Uterus (tissue), 3 donors: ENCODE measurements at regions not wholly inside any gene's neighbourhood (a gene's known extent, or its start where the extent isn't known, plus 50 kb on each side); places are given as distances from the start of the nearest gene placed in this dataset.

Source experiments
- DNase-seq, 2 donors: peaks; one replicate each; pipeline ENCODE4 v3.0.0-alpha.2; 2019 to 2020
- H3K27ac ChIP-seq, 2 donors: fragments of 200-600 bp; sonication (generic); 1 replicate in 1 of 2; 2 replicates in 1 of 2; pipeline ENCODE4 v1.5.1; 2016 to 2018
- H3K27me3 ChIP-seq, 2 donors: fragments of 200-600 bp; sonication (generic); one replicate each; pipeline ENCODE4 v1.5.1; 2018 to 2019; ENCODE audit warnings: control low read depth in 1 of 2
- H3K36me3 ChIP-seq, 2 donors: fragments of 200-600 bp; sonication (generic); one replicate each; pipeline ENCODE4 v1.5.1; 2019; ENCODE audit warnings: control low read depth in 1 of 2
- H3K4me1 ChIP-seq, 2 donors: fragments of 200-600 bp; sonication (generic); one replicate each; pipeline ENCODE4 v1.5.1; 2018 to 2019; ENCODE audit warnings: control low read depth in 1 of 2
- H3K4me3 ChIP-seq, 2 donors: fragments of 200-600 bp; sonication (generic); 1 replicate in 1 of 2; 2 replicates in 1 of 2; pipeline ENCODE4 v1.5.1; 2018 to 2019; ENCODE audit warnings: mild to moderate bottlenecking in 1 of 2
- H3K9me3 ChIP-seq, 2 donors: fragments of 200-600 bp; sonication (generic); one replicate each; pipeline ENCODE4 v1.5.1; 2019; ENCODE audit warnings: control low read depth in 1 of 2
- CTCF ChIP-seq, 4 experiments: fragments of 200-600 bp in 2 of 4; fragments of 450-650 bp in 2 of 4; sonication (generic) in 2 of 4; IDR thresholded peaks; one replicate each; pipeline ENCODE4 v1.5.1; 2016 to 2019; ENCODE audit warnings: antibody characterized with exemption in 4 of 4, mild to moderate bottlenecking in 2 of 4, moderate library complexity in 1 of 4
- POLR2A ChIP-seq, 2 donors: fragments of 450-650 bp; IDR thresholded peaks; one replicate each; pipeline ENCODE4 v1.6.1; 2016; ENCODE audit warnings: antibody characterized with exemption in 2 of 2, mild to moderate bottlenecking in 1 of 2, moderate library complexity in 1 of 2
- intact Hi-C: fragments of 100-400 bp; cut with DNase I; formaldehyde crosslinking; loops from one replicate; pipeline ENCODE4 v1.15.1; 2023; ENCODE audit warnings: low total_unique reads
- donor health status: DM: yes; HTN: yes; CAD: no.

DNA sequence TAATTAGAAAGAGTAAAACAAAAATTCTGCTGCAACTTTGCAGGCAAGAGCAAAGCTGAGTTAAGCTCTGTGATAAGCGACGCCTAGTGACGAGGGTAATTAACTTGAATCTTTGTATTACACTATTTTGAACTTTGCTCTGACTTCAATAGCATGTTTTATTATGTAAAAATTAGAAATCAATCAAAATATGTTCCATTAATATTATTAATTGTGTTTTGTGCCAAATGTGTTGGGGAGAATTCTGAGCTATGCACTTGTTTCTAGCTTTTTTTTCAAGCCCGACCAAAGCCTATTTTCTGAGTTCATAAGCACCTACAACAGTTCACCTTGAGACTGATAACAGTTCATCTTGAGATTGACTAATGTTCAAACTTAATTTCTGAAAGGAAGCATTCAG is 90.1 kb upstream of the PDE3A start:
- H3K4me1 ChIP-seq = no peaks in the 10 kb centered on the region
- TF ChIP-seq CTCF (IDR thresholded peaks at IDR 0.05) (no peak), POLR2A (IDR thresholded peaks at IDR 0.05) (no peak)
- intact Hi-C loops = no loop called here

GRCh38 chr12:20280515-20280914 is 87.8 kb upstream of the PDE3A start:
- TF ChIP-seq CTCF (IDR thresholded peaks at IDR 0.05) (no peak), POLR2A (IDR thresholded peaks at IDR 0.05) (no peak)
- intact Hi-C loops = no loop called here
- H3K4me1 ChIP-seq = no peaks in the 10 kb centered on the region
- no peaks in the 10 kb centered on the region for H3K36me3 ChIP-seq
- H3K27ac ChIP-seq = no peak overlapping the region
- no peak for DNase-seq
- H3K4me3 ChIP-seq = no peak overlapping the region
- H3K9me3 ChIP-seq = no peaks in the 10 kb centered on the region
- H3K27me3 ChIP-seq = no peaks in the 10 kb centered on the region

More for the DNA sequence above, 90.1 kb upstream of the PDE3A start:
- H3K4me3 ChIP-seq = no peak overlapping the region
- no peaks in the 10 kb centered on the region for H3K27me3 ChIP-seq
- DNase-seq = no peak
- H3K27ac ChIP-seq = no peak overlapping the region
- H3K36me3 ChIP-seq = no peaks in the 10 kb centered on the region
- no peaks in the 10 kb centered on the region for H3K9me3 ChIP-seq

DNA sequence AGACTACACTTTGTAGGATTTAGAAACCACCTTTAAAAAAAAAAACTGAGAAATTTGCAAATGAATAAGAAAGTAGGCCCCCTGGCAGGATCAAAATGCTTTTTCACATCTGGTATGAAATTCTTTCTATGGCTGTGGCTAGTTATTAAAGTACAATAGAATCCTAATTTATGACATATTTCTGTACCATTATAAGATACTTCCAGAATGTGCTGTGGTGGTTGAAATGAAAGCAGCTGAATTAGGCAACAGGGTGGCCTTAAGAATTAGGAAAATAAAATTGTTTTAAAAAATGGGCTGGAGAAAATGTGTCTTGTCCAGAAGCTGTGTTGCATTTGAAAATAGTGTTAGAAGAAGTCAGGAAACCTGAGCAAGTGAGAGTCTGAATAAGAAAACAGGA is 85.9 kb upstream of the PDE3A start:
- no peak overlapping the region for H3K27ac ChIP-seq

GRCh38 chr12:20283482-20283881 is 84.9 kb upstream of the PDE3A start:
- Histone ChIP-seq H3K27ac (no peak overlapping the region), H3K27me3 (no peaks in the 10 kb centered on the region), H3K4me3 (no peak overlapping the region), H3K36me3 (no peaks in the 10 kb centered on the region), H3K9me3 (no peaks in the 10 kb centered on the region), H3K4me1 (no peaks in the 10 kb centered on the region)
- no peak for TF ChIP-seq CTCF (IDR thresholded peaks at IDR 0.05)
- TF ChIP-seq POLR2A (IDR thresholded peaks at IDR 0.05) = no peak
- intact Hi-C loops = no loop called here
- DNase-seq = no peak

More for the DNA sequence above, 85.9 kb upstream of the PDE3A start:
- Histone ChIP-seq H3K9me3 (no peaks in the 10 kb centered on the region), H3K36me3 (no peaks in the 10 kb centered on the region), H3K27me3 (no peaks in the 10 kb centered on the region), H3K4me3 (no peak overlapping the region), H3K4me1 (no peaks in the 10 kb centered on the region)
- intact Hi-C loops = no loop called here
- DNase-seq = no peak
- TF ChIP-seq POLR2A (IDR thresholded peaks at IDR 0.05) (no peak), CTCF (IDR thresholded peaks at IDR 0.05) (no peak)

GRCh38 chr12:20289520-20289919 is 78.8 kb upstream of the PDE3A start:
- DNase-seq = no peak
- Histone ChIP-seq H3K9me3 (no peaks in the 10 kb centered on the region), H3K36me3 (no peaks in the 10 kb centered on the region), H3K27ac (no peak overlapping the region), H3K4me1 (no peaks in the 10 kb centered on the region), H3K27me3 (no peaks in the 10 kb centered on the region), H3K4me3 (no peak overlapping the region)
- no peak for TF ChIP-seq CTCF (IDR thresholded peaks at IDR 0.05)
- TF ChIP-seq POLR2A (IDR thresholded peaks at IDR 0.05) = no peak
- intact Hi-C loops = no loop called here
